ENCODE measurements at regions not wholly inside any gene's neighbourhood (a gene's known extent, or its start where the extent isn't known, plus 50 kb on each side); places are given as distances from the start of the nearest gene placed in this dataset.

DNA sequence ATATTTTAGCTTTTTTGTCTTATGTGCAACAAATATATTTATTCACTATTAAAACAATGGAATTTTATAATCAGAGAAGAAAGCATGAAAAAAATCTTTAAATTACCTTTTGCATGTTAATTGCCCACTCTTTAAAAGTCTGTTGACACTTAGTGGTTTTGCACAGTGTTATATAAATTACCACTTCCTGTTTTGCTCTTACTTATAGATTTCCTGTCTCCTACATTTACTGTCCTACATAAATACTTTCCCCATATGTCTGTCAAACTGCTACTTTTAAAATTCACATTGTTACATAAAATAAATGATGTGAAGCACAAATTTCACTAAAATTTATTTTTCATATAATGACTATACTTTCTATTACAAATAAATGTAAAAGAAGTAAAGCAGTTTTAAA is 161.1 kb upstream of the NDST4 start:
- no peak overlapping the region for H2AFZ ChIP-seq (ENCODE audit: low read length)
- no peaks in the 10 kb centered on the region for H3F3A ChIP-seq (ENCODE audit: low read depth)
- peaks cover 12% of the 10 kb centered on the region for H3K4me1 ChIP-seq (ENCODE audit: insufficient read depth, low read length, poor library complexity, severe bottlenecking)

DNA sequence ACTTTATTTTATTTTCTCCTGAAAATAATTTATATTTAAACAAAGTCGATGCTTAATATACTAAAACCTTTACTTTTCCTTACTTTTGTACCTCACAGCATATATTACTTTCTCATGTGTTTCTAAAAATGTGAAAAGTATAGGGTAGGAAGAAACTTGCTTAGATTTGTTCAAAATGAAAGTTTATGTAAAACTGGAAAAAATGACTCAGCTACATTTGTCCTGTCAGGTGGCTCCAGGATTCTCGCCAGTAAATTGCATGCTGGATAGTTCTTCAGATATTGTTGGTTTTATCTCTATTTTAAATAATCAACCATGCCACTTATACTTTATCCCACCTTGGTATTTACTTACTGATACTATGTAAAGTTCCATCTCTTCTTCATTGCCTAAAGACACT is 159.2 kb upstream of the NDST4 start:
- TF ChIP-seq EZH2phosphoT487 (IDR thresholded peaks at IDR 0.05; ENCODE audit: borderline replicate concordance): no peak
- TF ChIP-seq, protein P1, sequence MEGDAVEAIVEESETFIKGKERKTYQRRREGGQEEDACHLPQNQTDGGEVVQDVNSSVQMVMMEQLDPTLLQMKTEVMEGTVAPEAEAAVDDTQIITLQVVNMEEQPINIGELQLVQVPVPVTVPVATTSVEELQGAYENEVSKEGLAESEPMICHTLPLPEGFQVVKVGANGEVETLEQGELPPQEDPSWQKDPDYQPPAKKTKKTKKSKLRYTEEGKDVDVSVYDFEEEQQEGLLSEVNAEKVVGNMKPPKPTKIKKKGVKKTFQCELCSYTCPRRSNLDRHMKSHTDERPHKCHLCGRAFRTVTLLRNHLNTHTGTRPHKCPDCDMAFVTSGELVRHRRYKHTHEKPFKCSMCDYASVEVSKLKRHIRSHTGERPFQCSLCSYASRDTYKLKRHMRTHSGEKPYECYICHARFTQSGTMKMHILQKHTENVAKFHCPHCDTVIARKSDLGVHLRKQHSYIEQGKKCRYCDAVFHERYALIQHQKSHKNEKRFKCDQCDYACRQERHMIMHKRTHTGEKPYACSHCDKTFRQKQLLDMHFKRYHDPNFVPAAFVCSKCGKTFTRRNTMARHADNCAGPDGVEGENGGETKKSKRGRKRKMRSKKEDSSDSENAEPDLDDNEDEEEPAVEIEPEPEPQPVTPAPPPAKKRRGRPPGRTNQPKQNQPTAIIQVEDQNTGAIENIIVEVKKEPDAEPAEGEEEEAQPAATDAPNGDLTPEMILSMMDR (conservative IDR thresholded peaks at IDR 0.05; ENCODE audit: low read length): no peak
- H3F3A ChIP-seq (ENCODE audit: low read depth): no peaks in the 10 kb centered on the region
- H2AFZ ChIP-seq (ENCODE audit: low read length): no peak overlapping the region
- H3K36me3 ChIP-seq (ENCODE audit: insufficient read depth, low read length): no peaks in the 10 kb centered on the region
- no peaks in the 10 kb centered on the region for H3K79me2 ChIP-seq (ENCODE audit: insufficient read depth, low read length)
- H3K27me3 ChIP-seq (ENCODE audit: insufficient read depth, low read length, poor library complexity, severe bottlenecking): peaks cover 6% of the 10 kb centered on the region
- H3K4me3 ChIP-seq (ENCODE audit: low read length, poor library complexity, severe bottlenecking): no peak overlapping the region
- no peaks in the 10 kb centered on the region for H4K20me1 ChIP-seq (ENCODE audit: insufficient read depth, low read length, poor library complexity, severe bottlenecking)
- peaks cover 12% of the 10 kb centered on the region for H3K4me1 ChIP-seq (ENCODE audit: insufficient read depth, low read length, poor library complexity, severe bottlenecking)
- H3K9me2 ChIP-seq (replicated peaks; ENCODE audit: low read depth, low read length): no peaks in the 10 kb centered on the region
- H3K9me3 ChIP-seq (ENCODE audit: insufficient read depth, low read depth, low read length): no peaks in the 10 kb centered on the region
- no peak overlapping the region for H3K9ac ChIP-seq (ENCODE audit: low read depth, low read length, poor library complexity, severe bottlenecking)
- H3K4me2 ChIP-seq (ENCODE audit: low read depth, low read length, poor library complexity, severe bottlenecking): no peak overlapping the region

More for the DNA sequence above, 161.1 kb upstream of the NDST4 start:
- Histone ChIP-seq H3K4me3 (ENCODE audit: low read length, poor library complexity, severe bottlenecking) (no peak overlapping the region), H3K36me3 (ENCODE audit: insufficient read depth, low read length) (no peaks in the 10 kb centered on the region), H3K9me2 (replicated peaks; ENCODE audit: low read depth, low read length) (no peaks in the 10 kb centered on the region), H3K9ac (ENCODE audit: low read depth, low read length, poor library complexity, severe bottlenecking) (no peak overlapping the region), H3K27me3 (ENCODE audit: insufficient read depth, low read length, poor library complexity, severe bottlenecking) (peaks cover 6% of the 10 kb centered on the region), H3K4me2 (ENCODE audit: low read depth, low read length, poor library complexity, severe bottlenecking) (peak overlapping the region; percentile 13), H4K20me1 (ENCODE audit: insufficient read depth, low read length, poor library complexity, severe bottlenecking) (no peaks in the 10 kb centered on the region), H3K79me2 (ENCODE audit: insufficient read depth, low read length) (no peaks in the 10 kb centered on the region), H3K9me3 (ENCODE audit: insufficient read depth, low read depth, low read length) (no peaks in the 10 kb centered on the region)
- TF ChIP-seq EZH2phosphoT487 (IDR thresholded peaks at IDR 0.05; ENCODE audit: borderline replicate concordance): no peak
- TF ChIP-seq, protein P1 (conservative IDR thresholded peaks at IDR 0.05; ENCODE audit: low read length): no peak

DNA sequence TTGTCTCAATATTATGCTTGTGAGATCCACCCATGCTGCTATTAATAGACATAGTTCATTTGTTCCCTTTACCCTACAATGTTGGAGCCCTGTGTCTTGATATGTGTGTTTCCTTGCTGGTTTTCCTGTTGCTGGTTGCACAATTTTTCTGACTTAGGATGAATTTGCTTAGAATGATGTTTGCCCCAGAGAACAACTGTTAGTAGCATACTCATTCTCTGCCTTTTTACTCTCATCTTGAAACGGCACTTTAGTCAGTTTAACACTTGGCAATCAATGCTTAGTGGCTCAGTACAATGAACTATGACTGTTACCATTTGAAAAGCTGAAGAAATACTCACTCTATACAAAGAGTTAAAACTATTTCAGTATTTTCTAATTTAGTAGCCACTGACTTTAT is 158.8 kb upstream of the NDST4 start:
- H3K9ac ChIP-seq (ENCODE audit: low read depth, low read length, poor library complexity, severe bottlenecking): no peak overlapping the region
- no peak overlapping the region for H2AFZ ChIP-seq (ENCODE audit: low read length)
- no peaks in the 10 kb centered on the region for H3K9me2 ChIP-seq (replicated peaks; ENCODE audit: low read depth, low read length)
- H3K4me2 ChIP-seq (ENCODE audit: low read depth, low read length, poor library complexity, severe bottlenecking): no peak overlapping the region
- peaks cover 12% of the 10 kb centered on the region for H3K4me1 ChIP-seq (ENCODE audit: insufficient read depth, low read length, poor library complexity, severe bottlenecking)
- no peaks in the 10 kb centered on the region for H3F3A ChIP-seq (ENCODE audit: low read depth)
- no peak overlapping the region for H3K4me3 ChIP-seq (ENCODE audit: low read length, poor library complexity, severe bottlenecking)
- no peaks in the 10 kb centered on the region for H4K20me1 ChIP-seq (ENCODE audit: insufficient read depth, low read length, poor library complexity, severe bottlenecking)
- no peaks in the 10 kb centered on the region for H3K79me2 ChIP-seq (ENCODE audit: insufficient read depth, low read length)
- peaks cover 6% of the 10 kb centered on the region for H3K27me3 ChIP-seq (ENCODE audit: insufficient read depth, low read length, poor library complexity, severe bottlenecking)
- TF ChIP-seq EZH2phosphoT487 (IDR thresholded peaks at IDR 0.05; ENCODE audit: borderline replicate concordance): no peak
- TF ChIP-seq, protein P1 (conservative IDR thresholded peaks at IDR 0.05; ENCODE audit: low read length): no peak
- no peaks in the 10 kb centered on the region for H3K36me3 ChIP-seq (ENCODE audit: insufficient read depth, low read length)
- no peaks in the 10 kb centered on the region for H3K9me3 ChIP-seq (ENCODE audit: insufficient read depth, low read depth, low read length)
